ENCODE measurements at regions not wholly inside any gene's neighbourhood (a gene's known extent, or its start where the extent isn't known, plus 50 kb on each side); places are given as distances from the start of the nearest gene placed in this dataset.

DNA sequence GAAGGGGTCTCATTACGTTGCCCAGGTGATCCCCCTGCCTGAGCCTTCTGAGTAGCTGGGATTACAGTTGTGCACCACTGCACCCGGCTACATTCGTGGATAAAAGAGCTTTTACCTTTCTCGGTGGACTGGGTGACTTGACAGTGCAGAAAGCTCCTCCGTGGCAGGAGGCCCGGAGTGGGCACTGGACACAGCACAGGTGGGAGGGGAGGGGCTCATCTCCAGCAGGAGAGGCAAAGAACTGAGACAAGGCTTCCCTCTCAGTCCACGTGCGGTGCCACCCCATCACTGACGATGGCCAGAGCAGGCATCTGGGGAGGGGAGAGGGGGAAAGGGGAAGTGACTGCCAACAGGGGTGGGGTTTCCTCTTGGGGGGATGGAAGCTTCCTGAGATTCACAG lies 118.4 kb downstream of the SHANK2 start:
- TF ChIP-seq, protein P1, sequence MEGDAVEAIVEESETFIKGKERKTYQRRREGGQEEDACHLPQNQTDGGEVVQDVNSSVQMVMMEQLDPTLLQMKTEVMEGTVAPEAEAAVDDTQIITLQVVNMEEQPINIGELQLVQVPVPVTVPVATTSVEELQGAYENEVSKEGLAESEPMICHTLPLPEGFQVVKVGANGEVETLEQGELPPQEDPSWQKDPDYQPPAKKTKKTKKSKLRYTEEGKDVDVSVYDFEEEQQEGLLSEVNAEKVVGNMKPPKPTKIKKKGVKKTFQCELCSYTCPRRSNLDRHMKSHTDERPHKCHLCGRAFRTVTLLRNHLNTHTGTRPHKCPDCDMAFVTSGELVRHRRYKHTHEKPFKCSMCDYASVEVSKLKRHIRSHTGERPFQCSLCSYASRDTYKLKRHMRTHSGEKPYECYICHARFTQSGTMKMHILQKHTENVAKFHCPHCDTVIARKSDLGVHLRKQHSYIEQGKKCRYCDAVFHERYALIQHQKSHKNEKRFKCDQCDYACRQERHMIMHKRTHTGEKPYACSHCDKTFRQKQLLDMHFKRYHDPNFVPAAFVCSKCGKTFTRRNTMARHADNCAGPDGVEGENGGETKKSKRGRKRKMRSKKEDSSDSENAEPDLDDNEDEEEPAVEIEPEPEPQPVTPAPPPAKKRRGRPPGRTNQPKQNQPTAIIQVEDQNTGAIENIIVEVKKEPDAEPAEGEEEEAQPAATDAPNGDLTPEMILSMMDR (IDR thresholded peaks at IDR 0.05): no peak
- TF ChIP-seq, protein P2, sequence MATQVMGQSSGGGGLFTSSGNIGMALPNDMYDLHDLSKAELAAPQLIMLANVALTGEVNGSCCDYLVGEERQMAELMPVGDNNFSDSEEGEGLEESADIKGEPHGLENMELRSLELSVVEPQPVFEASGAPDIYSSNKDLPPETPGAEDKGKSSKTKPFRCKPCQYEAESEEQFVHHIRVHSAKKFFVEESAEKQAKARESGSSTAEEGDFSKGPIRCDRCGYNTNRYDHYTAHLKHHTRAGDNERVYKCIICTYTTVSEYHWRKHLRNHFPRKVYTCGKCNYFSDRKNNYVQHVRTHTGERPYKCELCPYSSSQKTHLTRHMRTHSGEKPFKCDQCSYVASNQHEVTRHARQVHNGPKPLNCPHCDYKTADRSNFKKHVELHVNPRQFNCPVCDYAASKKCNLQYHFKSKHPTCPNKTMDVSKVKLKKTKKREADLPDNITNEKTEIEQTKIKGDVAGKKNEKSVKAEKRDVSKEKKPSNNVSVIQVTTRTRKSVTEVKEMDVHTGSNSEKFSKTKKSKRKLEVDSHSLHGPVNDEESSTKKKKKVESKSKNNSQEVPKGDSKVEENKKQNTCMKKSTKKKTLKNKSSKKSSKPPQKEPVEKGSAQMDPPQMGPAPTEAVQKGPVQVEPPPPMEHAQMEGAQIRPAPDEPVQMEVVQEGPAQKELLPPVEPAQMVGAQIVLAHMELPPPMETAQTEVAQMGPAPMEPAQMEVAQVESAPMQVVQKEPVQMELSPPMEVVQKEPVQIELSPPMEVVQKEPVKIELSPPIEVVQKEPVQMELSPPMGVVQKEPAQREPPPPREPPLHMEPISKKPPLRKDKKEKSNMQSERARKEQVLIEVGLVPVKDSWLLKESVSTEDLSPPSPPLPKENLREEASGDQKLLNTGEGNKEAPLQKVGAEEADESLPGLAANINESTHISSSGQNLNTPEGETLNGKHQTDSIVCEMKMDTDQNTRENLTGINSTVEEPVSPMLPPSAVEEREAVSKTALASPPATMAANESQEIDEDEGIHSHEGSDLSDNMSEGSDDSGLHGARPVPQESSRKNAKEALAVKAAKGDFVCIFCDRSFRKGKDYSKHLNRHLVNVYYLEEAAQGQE (IDR thresholded peaks at IDR 0.05; ENCODE audit: insufficient read depth in 1 of 2, low read depth in 2 of 2, low read length in 1 of 2): no peak
- no peak for TF ChIP-seq POLR2AphosphoS5 (IDR thresholded peaks at IDR 0.05; ENCODE audit: low read depth, low read length)
